ENCODE measurements at regions not wholly inside any gene's neighbourhood (a gene's known extent, or its start where the extent isn't known, plus 50 kb on each side); places are given as distances from the start of the nearest gene placed in this dataset.

DNA sequence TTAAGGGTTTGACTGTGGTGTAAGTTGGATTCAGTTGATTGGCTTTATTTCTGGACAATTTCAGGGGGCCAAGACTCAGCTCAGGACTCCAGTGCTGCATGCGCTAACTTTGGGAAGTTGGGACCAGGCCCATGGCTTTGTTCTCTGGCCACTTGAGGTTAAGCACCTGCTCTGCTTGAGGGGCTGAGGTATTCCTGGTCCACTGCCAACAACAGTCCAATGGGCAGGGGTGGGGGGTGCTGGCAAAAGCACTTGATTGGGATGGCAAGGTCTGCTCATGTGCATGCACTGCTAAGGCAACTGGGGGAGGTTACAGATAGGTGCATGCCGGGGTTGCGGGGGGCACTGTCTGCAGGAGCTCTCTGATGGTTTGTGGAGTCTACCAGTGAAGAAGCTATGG, 52.6 kb upstream of the ASB17 start:
- no peak for DNase-seq (ENCODE audit: low read depth in 2 of 2)

DNA sequence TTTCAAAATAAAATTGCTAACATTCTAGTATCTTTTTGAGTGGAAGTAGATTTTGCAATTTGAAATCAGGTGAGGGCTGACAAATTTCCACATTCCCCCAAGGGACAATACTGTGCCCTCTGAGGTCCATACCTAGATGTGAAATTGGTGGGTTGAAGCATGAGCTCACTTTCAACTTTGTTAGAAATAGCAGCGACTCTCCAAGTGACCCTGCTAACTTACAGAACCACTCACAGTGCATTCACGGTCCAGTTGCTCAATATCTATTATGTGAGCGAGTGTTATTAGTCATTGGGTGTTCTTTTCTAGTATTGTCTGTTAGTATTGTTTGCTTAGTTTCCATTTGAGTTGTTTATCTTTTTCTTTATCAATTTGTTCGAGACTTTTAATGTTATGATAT, 53.6 kb upstream of the ASB17 start:
- no peak for DNase-seq (ENCODE audit: low read depth in 2 of 2)

DNA sequence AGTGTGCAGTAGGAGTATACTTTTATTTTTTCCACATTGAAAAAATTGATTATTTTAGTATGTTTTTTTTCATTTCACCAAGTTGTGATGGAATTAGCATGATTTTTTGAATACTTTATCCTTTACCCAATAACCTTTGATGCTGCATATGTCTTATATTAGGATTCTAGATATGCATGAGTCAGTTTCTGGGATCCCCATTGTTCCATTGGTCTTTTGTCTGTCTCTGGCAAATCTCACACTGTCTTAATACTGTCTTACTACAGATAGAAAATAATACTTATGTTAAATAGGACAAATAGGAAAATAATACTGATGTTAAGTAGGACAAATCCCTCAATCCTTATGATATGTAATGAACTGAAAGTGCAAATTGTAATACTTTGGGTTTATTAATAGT, 54.3 kb upstream of the ASB17 start:
- no peak for DNase-seq (ENCODE audit: low read depth in 2 of 2)

GRCh38 chr1:75989121-75989520, 56.9 kb upstream of the ASB17 start:
- DNase-seq (ENCODE audit: low read depth in 2 of 2) = no peak

- no peak for DNase-seq (ENCODE audit: low read depth in 2 of 2)
Measured at GRCh38 chr1:75990686-75991085, 58.5 kb upstream of the ASB17 start.

DNA sequence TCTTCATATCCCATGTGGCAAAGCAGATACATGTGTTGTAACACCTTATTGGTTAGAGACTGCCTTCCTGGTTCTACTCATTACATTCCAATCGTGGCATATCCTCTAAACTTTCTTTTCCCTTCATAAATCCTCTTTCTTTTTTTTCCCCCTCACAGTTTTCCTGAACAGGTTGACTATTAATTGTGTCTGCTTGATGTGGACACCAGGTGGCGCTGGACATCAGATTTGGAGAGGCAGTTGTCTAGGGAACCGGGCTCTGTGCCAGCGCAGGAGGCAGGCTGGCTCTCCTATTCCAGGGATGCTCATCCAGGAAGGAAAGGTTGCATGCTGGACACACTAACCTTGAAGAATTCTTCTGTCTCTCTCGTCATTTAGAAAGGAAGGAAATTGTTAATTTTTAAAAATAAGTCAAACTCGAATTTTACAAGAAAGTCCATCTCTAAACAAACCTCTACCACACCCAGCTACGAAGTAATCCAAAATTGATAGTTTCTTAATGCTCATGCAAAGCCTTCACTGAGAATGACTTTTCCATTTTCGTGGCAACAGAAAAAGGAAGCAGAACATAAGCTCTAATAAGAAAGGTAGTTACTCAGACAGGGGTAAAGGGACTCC, 59.4 kb upstream of the ASB17 start:
- DNase-seq (ENCODE audit: low read depth in 2 of 2) = peak; percentile 85 to 92

DNA sequence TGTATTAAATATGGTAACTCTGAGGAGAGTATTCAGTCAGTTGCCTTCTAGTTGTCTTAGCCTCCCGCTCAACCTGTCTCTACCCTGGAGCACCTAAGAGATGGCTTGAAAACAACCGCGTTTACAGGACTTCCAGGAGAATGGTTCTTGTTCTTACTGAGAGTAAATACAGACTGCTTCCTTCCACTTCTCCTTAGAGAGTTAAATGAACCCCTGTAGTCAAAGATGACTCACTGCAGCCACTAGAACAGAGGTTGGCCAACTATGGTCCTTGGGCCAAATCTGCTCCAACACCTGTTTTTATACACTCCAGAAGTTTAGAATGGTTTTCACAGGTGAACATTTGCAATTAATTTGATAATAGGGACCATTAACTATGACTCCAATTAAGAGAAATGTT, 60.1 kb upstream of the ASB17 start:
- no peak for DNase-seq (ENCODE audit: low read depth in 2 of 2)

- no peak for DNase-seq (ENCODE audit: low read depth in 2 of 2)
Measured at GRCh38 chr1:75993661-75994060, 61.5 kb upstream of the ASB17 start.

GRCh38 chr1:75996196-75996595, 64.0 kb upstream of the ASB17 start:
- DNase-seq (ENCODE audit: low read depth in 2 of 2) = no peak

GRCh38 chr1:75999034-75999433, 66.8 kb upstream of the ASB17 start:
- DNase-seq (ENCODE audit: low read depth in 2 of 2) = no peak

DNA sequence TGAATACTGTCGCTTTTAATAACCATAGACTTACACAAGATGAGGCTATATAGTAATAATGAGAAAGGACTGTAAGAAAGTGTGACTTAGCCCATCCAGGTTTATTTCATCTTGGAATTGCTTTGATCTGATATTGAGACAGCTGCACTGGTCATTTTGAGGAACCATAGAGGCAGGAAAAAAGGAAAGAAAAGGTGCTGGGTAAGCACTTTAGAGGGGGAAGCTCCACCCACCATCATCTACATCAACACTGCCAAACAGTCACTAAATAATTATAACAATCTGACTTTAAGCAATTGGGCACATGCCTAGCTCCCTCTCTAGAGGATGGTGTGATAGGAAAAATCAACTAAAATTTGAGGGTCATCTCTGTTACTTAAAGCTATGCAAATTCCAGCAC, 70.6 kb upstream of the ST6GALNAC3 start:
- no peak for DNase-seq (ENCODE audit: low read depth in 2 of 2)

GRCh38 chr1:76005765-76006164, 68.8 kb upstream of the ST6GALNAC3 start:
- no peak for DNase-seq (ENCODE audit: low read depth in 2 of 2)

DNA sequence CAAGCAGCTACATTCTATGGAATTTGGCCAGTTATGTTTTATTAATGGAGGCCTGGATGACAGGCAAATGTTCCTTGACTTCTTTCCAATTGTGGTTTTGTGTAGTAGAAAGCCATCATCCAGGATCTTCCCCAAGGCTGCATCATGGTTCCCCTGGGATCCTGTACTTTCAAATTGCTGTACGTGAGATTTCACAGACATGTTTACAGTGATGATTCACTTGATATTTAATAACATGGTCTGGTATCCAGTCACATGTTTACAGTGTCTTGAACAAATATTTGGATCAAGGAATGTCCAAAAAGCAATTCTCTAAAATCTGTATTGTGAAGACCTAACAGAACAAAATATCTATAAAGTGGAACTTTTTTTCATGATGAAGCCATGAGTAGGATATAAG, 68.3 kb upstream of the ST6GALNAC3 start:
- no peak for DNase-seq (ENCODE audit: low read depth in 2 of 2)

GRCh38 chr1:76010802-76011201, 63.7 kb upstream of the ST6GALNAC3 start:
- DNase-seq (ENCODE audit: low read depth in 2 of 2) = no peak

- no peak for DNase-seq (ENCODE audit: low read depth in 2 of 2)
Measured at GRCh38 chr1:76012341-76013205, 62.0 kb upstream of the ST6GALNAC3 start.

DNA sequence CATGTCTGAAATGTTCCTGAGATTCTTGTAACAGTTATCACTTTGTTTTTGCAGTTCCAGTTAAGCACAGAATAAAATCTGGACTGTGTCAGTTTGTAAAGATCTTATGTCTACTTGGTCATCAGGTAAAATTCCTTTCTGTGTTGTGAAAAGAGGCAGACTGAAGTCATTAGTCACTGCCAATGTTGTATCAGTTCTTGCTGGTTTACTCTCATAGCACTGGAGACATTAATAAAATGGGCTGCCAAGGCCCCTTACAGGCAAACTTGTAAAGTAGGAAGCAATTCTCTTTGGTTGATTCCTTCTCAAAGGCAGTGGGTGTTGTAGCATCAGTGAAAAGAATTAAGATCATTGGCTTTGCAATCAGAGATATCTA, 61.4 kb upstream of the ST6GALNAC3 start:
- no peak for DNase-seq (ENCODE audit: low read depth in 2 of 2)

DNA sequence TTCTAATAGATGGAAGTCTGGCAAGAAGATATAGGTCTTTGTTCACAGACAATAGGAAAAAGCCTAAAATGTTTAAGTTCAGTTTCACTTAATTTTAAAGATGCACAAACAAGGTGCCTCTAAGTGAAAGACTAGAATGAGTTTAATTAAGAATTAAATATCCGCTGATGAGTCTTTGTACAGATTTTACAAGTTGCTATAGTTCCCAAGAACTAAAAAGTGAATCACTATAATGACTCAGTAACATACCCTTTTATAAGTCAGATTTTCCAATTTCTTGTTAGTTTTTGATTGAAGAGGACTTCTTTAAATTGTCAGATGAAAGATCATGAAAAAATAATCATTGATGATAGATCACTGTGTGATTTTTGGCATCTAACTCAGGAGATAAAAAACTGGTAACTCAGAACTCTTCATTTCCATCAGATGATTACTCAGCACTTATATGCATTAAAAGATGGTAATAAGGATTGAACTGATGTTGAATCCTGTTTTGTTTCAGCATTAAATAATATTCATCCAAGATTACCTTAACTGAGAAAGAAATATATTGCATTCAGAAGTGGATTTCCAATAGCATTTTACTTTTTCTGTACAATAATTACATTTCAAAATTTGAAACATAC, 59.0 kb upstream of the ST6GALNAC3 start:
- no peak for DNase-seq (ENCODE audit: low read depth in 2 of 2)

- no peak for DNase-seq (ENCODE audit: low read depth in 2 of 2)
Measured at GRCh38 chr1:76018045-76018444, 56.5 kb upstream of the ST6GALNAC3 start.

- DNase-seq (ENCODE audit: low read depth in 2 of 2) = no peak
Measured at GRCh38 chr1:76021846-76022245, 52.7 kb upstream of the ST6GALNAC3 start.

- DNase-seq (ENCODE audit: low read depth in 2 of 2) = no peak
Measured at GRCh38 chr1:76023669-76024435, 50.7 kb upstream of the ST6GALNAC3 start.

All from lung microvascular endothelial cell (primary cell).